ENCODE measurements at regions not wholly inside any gene's neighbourhood (a gene's known extent, or its start where the extent isn't known, plus 50 kb on each side); places are given as distances from the start of the nearest gene placed in this dataset.
"Not testable (repeated sequence)": the region's sequence is repeated elsewhere in the genome, so short reads cannot be mapped to it uniquely, and the experiment has no call there.

- H3K4me2 ChIP-seq (ENCODE audit: low read length), result no peak overlapping the region
- H3K27me3 ChIP-seq (ENCODE audit: insufficient read depth, low read length, poor library complexity), result no peaks in the 10 kb centered on the region
- no peak overlapping the region for H3K9ac ChIP-seq (ENCODE audit: low read length)
- no peak overlapping the region for H4K8ac ChIP-seq (ENCODE audit: low read depth, low read length)
- no peak overlapping the region for H3K56ac ChIP-seq (ENCODE audit: low read length)
- no peaks in the 10 kb centered on the region for H3K79me1 ChIP-seq (ENCODE audit: low read length)
- no peak overlapping the region for H3K18ac ChIP-seq (ENCODE audit: low read length)
- no CpG with 5 or more reads among the region's 6 CpGs for WGBS (ENCODE audit: extremely low coverage, insufficient coverage, low lambda C conversion rate)
- H3K36me3 ChIP-seq (ENCODE audit: control insufficient read depth, insufficient read depth, low read length), result no peaks in the 10 kb centered on the region
- H3K4ac ChIP-seq (ENCODE audit: low read depth, low read length), result no peak overlapping the region
- no peaks in the 10 kb centered on the region for H3K4me1 ChIP-seq (ENCODE audit: control insufficient read depth, low read depth, low read length)
- H3K4me3 ChIP-seq (ENCODE audit: low read length), result no peak overlapping the region
- H2AK5ac ChIP-seq (ENCODE audit: low read length), result no peak overlapping the region
- no peak overlapping the region for H4K5ac ChIP-seq (ENCODE audit: low read length)
- no peak overlapping the region for H2BK120ac ChIP-seq (ENCODE audit: low read depth, low read length)
- no peak overlapping the region for H2BK5ac ChIP-seq (ENCODE audit: low read length)
- no peak overlapping the region for H3K23ac ChIP-seq (ENCODE audit: low read length)
- no peak overlapping the region for H2BK15ac ChIP-seq (replicated peaks; ENCODE audit: low read depth)
- DNase-seq, result no peak
- H3K79me2 ChIP-seq (ENCODE audit: control insufficient read depth, insufficient read depth, low read length), result no peaks in the 10 kb centered on the region
- no peak overlapping the region for H3K27ac ChIP-seq (ENCODE audit: low read depth, low read length)
Observed at GRCh38 chr5:58181578-58182286, 278.2 kb downstream of the PLK2 start.

- no peak overlapping the region for H3K18ac ChIP-seq (ENCODE audit: low read length)
- H3K36me3 ChIP-seq (ENCODE audit: control insufficient read depth, insufficient read depth, low read length), result no peaks in the 10 kb centered on the region
- H2BK5ac ChIP-seq (ENCODE audit: low read length), result no peak overlapping the region
- no peaks in the 10 kb centered on the region for H3K79me1 ChIP-seq (ENCODE audit: low read length)
- WGBS (ENCODE audit: extremely low coverage, insufficient coverage, low lambda C conversion rate), result no CpG with 5 or more reads among the region's 1 CpG
- H4K5ac ChIP-seq (ENCODE audit: low read length), result no peak overlapping the region
- no peak overlapping the region for H3K4ac ChIP-seq (ENCODE audit: low read depth, low read length)
- H3K4me1 ChIP-seq (ENCODE audit: control insufficient read depth, low read depth, low read length), result no peaks in the 10 kb centered on the region
- H3K79me2 ChIP-seq (ENCODE audit: control insufficient read depth, insufficient read depth, low read length), result no peaks in the 10 kb centered on the region
- no peak overlapping the region for H3K56ac ChIP-seq (ENCODE audit: low read length)
- H3K9ac ChIP-seq (ENCODE audit: low read length), result no peak overlapping the region
- no peaks in the 10 kb centered on the region for H3K27me3 ChIP-seq (ENCODE audit: insufficient read depth, low read length, poor library complexity)
- H3K4me2 ChIP-seq (ENCODE audit: low read length), result no peak overlapping the region
- DNase-seq, result no peak
- no peak overlapping the region for H3K27ac ChIP-seq (ENCODE audit: low read depth, low read length)
- no peak overlapping the region for H4K8ac ChIP-seq (ENCODE audit: low read depth, low read length)
- H2BK120ac ChIP-seq (ENCODE audit: low read depth, low read length), result no peak overlapping the region
- H3K23ac ChIP-seq (ENCODE audit: low read length), result no peak overlapping the region
- no peak overlapping the region for H2AK5ac ChIP-seq (ENCODE audit: low read length)
- H2BK15ac ChIP-seq (replicated peaks; ENCODE audit: low read depth), result no peak overlapping the region
- no peak overlapping the region for H3K4me3 ChIP-seq (ENCODE audit: low read length)
Observed at GRCh38 chr5:58172946-58173345, 286.9 kb downstream of the PLK2 start.

DNA sequence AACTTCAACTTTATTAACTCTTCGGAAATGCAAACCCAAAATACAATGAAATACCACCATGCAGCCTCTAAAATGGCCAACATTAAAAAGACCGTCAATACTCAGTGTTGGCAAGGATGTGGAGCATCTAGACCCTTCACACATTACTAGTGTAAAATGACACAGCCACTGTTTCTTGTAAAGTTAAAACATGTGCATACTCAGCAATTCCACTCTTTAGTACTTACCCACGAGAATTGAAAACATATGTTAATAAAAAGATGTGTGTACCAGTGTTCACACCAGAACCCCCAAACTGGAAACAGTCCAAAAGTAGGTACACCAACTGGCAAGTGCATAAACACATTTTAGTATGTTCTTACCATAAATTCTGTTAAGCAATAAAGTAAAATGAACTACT lies 294.7 kb downstream of the PLK2 start:
- H2BK120ac ChIP-seq (ENCODE audit: low read depth, low read length), result no peak overlapping the region
- no peaks in the 10 kb centered on the region for H3K79me2 ChIP-seq (ENCODE audit: control insufficient read depth, insufficient read depth, low read length)
- no peaks in the 10 kb centered on the region for H3K79me1 ChIP-seq (ENCODE audit: low read length)
- H4K8ac ChIP-seq (ENCODE audit: low read depth, low read length), result no peak overlapping the region
- H3K9ac ChIP-seq (ENCODE audit: low read length), result no peak overlapping the region
- H3K56ac ChIP-seq (ENCODE audit: low read length), result no peak overlapping the region
- H3K4me1 ChIP-seq (ENCODE audit: control insufficient read depth, low read depth, low read length), result no peaks in the 10 kb centered on the region
- H3K18ac ChIP-seq (ENCODE audit: low read length), result no peak overlapping the region
- H2BK15ac ChIP-seq (replicated peaks; ENCODE audit: low read depth), result no peak overlapping the region
- H4K5ac ChIP-seq (ENCODE audit: low read length), result no peak overlapping the region
- no CpG with 5 or more reads among the region's 3 CpGs for WGBS (ENCODE audit: extremely low coverage, insufficient coverage, low lambda C conversion rate)
- H2AK5ac ChIP-seq (ENCODE audit: low read length), result no peak overlapping the region
- H3K4ac ChIP-seq (ENCODE audit: low read depth, low read length), result no peak overlapping the region
- no peak overlapping the region for H3K4me3 ChIP-seq (ENCODE audit: low read length)
- H3K36me3 ChIP-seq (ENCODE audit: control insufficient read depth, insufficient read depth, low read length), result no peaks in the 10 kb centered on the region
- H2BK5ac ChIP-seq (ENCODE audit: low read length), result no peak overlapping the region
- no peak overlapping the region for H3K23ac ChIP-seq (ENCODE audit: low read length)
- no peak overlapping the region for H3K4me2 ChIP-seq (ENCODE audit: low read length)
- H3K27me3 ChIP-seq (ENCODE audit: insufficient read depth, low read length, poor library complexity), result no peaks in the 10 kb centered on the region
- H3K27ac ChIP-seq (ENCODE audit: low read depth, low read length), result no peak overlapping the region
- DNase-seq, result no peak

DNA sequence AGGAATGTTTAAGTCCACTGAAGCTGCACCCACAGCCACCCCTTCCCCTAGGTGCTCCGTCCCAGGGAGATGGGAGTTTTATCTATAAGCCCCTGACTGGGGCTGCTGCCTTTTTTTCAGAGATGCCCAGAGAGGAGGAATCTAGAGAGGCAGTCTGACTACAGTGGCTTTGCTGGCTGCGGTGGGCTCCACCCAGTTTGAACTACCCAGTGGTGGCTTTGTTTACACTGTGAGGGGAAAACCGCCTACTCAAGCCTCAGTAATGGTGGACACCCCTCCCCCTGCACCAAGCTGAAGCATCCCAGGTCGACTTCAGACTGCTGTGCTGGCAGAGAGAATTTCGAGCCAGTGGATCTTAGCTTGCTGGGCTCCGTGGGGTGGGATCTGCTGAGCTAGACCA lies 298.0 kb downstream of the PLK2 start:
- not testable (repeated sequence) for H3K27ac ChIP-seq (ENCODE audit: low read depth, low read length); H3K27me3 ChIP-seq (ENCODE audit: insufficient read depth, low read length, poor library complexity); H2AK5ac ChIP-seq (ENCODE audit: low read length); H2BK5ac ChIP-seq (ENCODE audit: low read length); H3K79me1 ChIP-seq (ENCODE audit: low read length); H3K56ac ChIP-seq (ENCODE audit: low read length); H2BK15ac ChIP-seq (replicated peaks; ENCODE audit: low read depth); H4K5ac ChIP-seq (ENCODE audit: low read length); H3K18ac ChIP-seq (ENCODE audit: low read length); DNase-seq; H3K9ac ChIP-seq (ENCODE audit: low read length); H3K4me3 ChIP-seq (ENCODE audit: low read length); H3K4me2 ChIP-seq (ENCODE audit: low read length); H3K36me3 ChIP-seq (ENCODE audit: control insufficient read depth, insufficient read depth, low read length); H4K8ac ChIP-seq (ENCODE audit: low read depth, low read length); H2BK120ac ChIP-seq (ENCODE audit: low read depth, low read length); H3K4me1 ChIP-seq (ENCODE audit: control insufficient read depth, low read depth, low read length); H3K79me2 ChIP-seq (ENCODE audit: control insufficient read depth, insufficient read depth, low read length); H3K4ac ChIP-seq (ENCODE audit: low read depth, low read length); H3K23ac ChIP-seq (ENCODE audit: low read length)
- WGBS (ENCODE audit: extremely low coverage, insufficient coverage, low lambda C conversion rate), result no CpG with 5 or more reads among the region's 6 CpGs

DNA sequence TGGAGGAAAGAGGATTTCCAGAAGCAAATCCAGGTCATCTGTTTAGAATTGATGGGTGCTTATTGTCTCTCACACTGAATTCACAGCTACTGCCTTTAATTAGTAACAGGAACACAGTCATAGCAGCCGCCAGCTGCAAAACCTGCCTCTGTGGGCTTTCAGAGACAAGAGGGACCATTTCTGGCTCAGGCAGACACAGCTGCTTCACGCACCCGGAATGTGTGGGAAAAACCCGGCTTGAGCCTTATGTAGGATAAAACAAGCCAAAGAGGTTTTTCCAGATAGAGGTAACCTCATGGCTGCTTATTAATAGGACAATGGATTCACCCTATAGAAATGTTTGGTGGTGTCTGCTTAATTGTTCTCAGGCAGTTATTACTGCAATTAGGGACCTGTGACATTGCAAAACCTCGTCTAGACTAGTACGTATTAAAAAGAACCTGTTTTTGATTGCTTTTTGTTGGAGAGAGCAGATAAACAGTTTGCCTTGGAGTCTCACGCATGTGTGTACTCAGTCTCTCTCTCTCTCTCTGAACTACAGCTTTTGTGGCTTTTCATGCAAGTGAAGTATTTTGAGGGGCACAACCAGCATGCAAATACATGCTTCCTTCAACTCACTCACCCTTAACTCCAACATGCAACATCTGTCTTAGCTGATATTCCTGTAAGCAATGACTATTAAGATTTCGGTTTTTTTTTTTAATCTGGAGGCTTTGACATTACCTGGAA lies 302.7 kb downstream of the PLK2 start:
- no peaks in the 10 kb centered on the region for H3K4me1 ChIP-seq (ENCODE audit: control insufficient read depth, low read depth, low read length)
- H3K9ac ChIP-seq (ENCODE audit: low read length), result no peak overlapping the region
- no peak overlapping the region for H3K23ac ChIP-seq (ENCODE audit: low read length)
- no peak overlapping the region for H2BK5ac ChIP-seq (ENCODE audit: low read length)
- H3K18ac ChIP-seq (ENCODE audit: low read length), result no peak overlapping the region
- no peak overlapping the region for H3K4me3 ChIP-seq (ENCODE audit: low read length)
- no peak overlapping the region for H3K56ac ChIP-seq (ENCODE audit: low read length)
- no peak overlapping the region for H2BK120ac ChIP-seq (ENCODE audit: low read depth, low read length)
- no CpG with 5 or more reads among the region's 8 CpGs for WGBS (ENCODE audit: extremely low coverage, insufficient coverage, low lambda C conversion rate)
- no peak overlapping the region for H2AK5ac ChIP-seq (ENCODE audit: low read length)
- H3K27me3 ChIP-seq (ENCODE audit: insufficient read depth, low read length, poor library complexity), result no peaks in the 10 kb centered on the region
- no peak for DNase-seq
- H3K27ac ChIP-seq (ENCODE audit: low read depth, low read length), result no peak overlapping the region
- H3K79me2 ChIP-seq (ENCODE audit: control insufficient read depth, insufficient read depth, low read length), result no peaks in the 10 kb centered on the region
- H2BK15ac ChIP-seq (replicated peaks; ENCODE audit: low read depth), result no peak overlapping the region
- no peak overlapping the region for H3K4ac ChIP-seq (ENCODE audit: low read depth, low read length)
- H3K4me2 ChIP-seq (ENCODE audit: low read length), result no peak overlapping the region
- no peaks in the 10 kb centered on the region for H3K36me3 ChIP-seq (ENCODE audit: control insufficient read depth, insufficient read depth, low read length)
- no peak overlapping the region for H4K8ac ChIP-seq (ENCODE audit: low read depth, low read length)
- no peak overlapping the region for H4K5ac ChIP-seq (ENCODE audit: low read length)
- H3K79me1 ChIP-seq (ENCODE audit: low read length), result no peaks in the 10 kb centered on the region
